K562 (cell line): ENCODE measurements at regions not wholly inside any gene's neighbourhood (a gene's known extent, or its start where the extent isn't known, plus 50 kb on each side); places are given as distances from the start of the nearest gene placed in this dataset.

Experiments used
- ATAC-seq: fragments of 200-7000 bp; cut with Tn5 transposase; 3 replicates; pipeline ENCODE4 v1.9.1; 2020; ENCODE audit warnings: moderate library complexity
- BruUV-seq: library from RNA; stranded (reverse); fragments of 400-500 nt; replicated peaks from 2 replicates; lab custom pipeline; 2021; lab: Mats Ljungman, UMichigan
- CTCF ChIA-PET: fragments of 300-600 bp; formaldehyde crosslinking; extraction: SDS; loops from one replicate; lab custom pipeline; 2021; ENCODE audit warnings: low intra/inter-chr PET ratio; lab: Yijun Ruan, JAX
- POLR2A ChIA-PET: fragments of 300-600, 350-650 bp; sonication (Branson Sonifier 250); formaldehyde crosslinking; extraction: SDS; loops from one replicate; lab custom pipeline; 2021; ENCODE audit warnings: antibody characterized with exemption, inconsistent platforms; lab: Yijun Ruan, JAX
- DNase-seq, 4 experiments: peaks; one replicate each; pipeline versions ENCODE4 v3.0.0 to v3.0.0-alpha.2; 2011 to 2018; ENCODE audit warnings: low spot score in 3 of 4, mixed read lengths in 3 of 4; ENCODE audit errors: extremely low read depth in 1 of 4
- FAIRE-seq: peaks from 2 replicates; lab custom pipeline; 2011; peaks lifted over from hg19 to GRCh38; lab: Jason Lieb, UNC
- H2AFZ ChIP-seq: 2 replicates; pipeline ENCODE4 v1.6.0; 2011; ENCODE audit warnings: low read depth, low read length, control low read depth, inconsistent platforms
- H3K27ac ChIP-seq: fragments of 200-600 bp; 3 replicates; pipeline ENCODE4 v1.8.0; 2011; ENCODE audit warnings: low read depth, mild to moderate bottlenecking, control low read depth, inconsistent platforms, low read length, moderate library complexity, mixed read lengths; ENCODE audit errors: extremely low read depth
- H3K27me3 ChIP-seq, 2 experiments: fragments of 300-600 bp in 1 of 2; 2 replicates in 1 of 2; 3 replicates in 1 of 2; pipeline versions ENCODE4 v1.6.0 to v1.8.0; 2011; ENCODE audit warnings: inconsistent platforms in 2 of 2, low read length in 2 of 2, mild to moderate bottlenecking in 1 of 2, mixed read lengths in 1 of 2, moderate library complexity in 1 of 2; ENCODE audit not compliant: control insufficient read depth in 2 of 2, insufficient read depth in 2 of 2
- H3K36me3 ChIP-seq: fragments of 300-600 bp; 3 replicates; pipeline ENCODE4 v1.8.0; 2011; ENCODE audit warnings: mild to moderate bottlenecking, low read length, inconsistent platforms; ENCODE audit not compliant: control insufficient read depth, insufficient read depth
- H3K4me1 ChIP-seq, 2 experiments: fragments of 200-600 bp in 1 of 2; replicated peaks in 1 of 2; 2 replicates in 1 of 2; 3 replicates in 1 of 2; pipeline versions ENCODE4 v1.5.1 to v1.8.0; 2011; ENCODE audit warnings: inconsistent platforms in 2 of 2, low read length in 2 of 2, mild to moderate bottlenecking in 1 of 2, mixed read lengths in 1 of 2, moderate library complexity in 1 of 2; ENCODE audit not compliant: control insufficient read depth in 2 of 2, insufficient read depth in 2 of 2
- H3K4me2 ChIP-seq: 2 replicates; pipeline ENCODE4 v1.6.1; 2011; ENCODE audit warnings: low read length, control low read depth, inconsistent platforms, mixed read lengths; ENCODE audit not compliant: insufficient read depth
- H3K4me3 ChIP-seq: fragments of 200-600 bp; sonication (generic), shearing (Covaris generic); 2 replicates; pipeline ENCODE4 v1.5.1; 2016; ENCODE audit warnings: control low read depth, inconsistent platforms
- H3K79me2 ChIP-seq: fragments of 200-600 bp; 3 replicates; pipeline ENCODE4 v1.8.0; 2011; ENCODE audit warnings: low read length, inconsistent platforms; ENCODE audit not compliant: control insufficient read depth, insufficient read depth
- H3K9ac ChIP-seq, 2 experiments: 2 replicates each; pipeline versions ENCODE4 v1.6.0 to v1.6.1; 2011; ENCODE audit warnings: low read depth in 2 of 2, low read length in 2 of 2, control low read depth in 1 of 2, inconsistent platforms in 1 of 2, mild to moderate bottlenecking in 1 of 2, mixed read lengths in 1 of 2; ENCODE audit not compliant: insufficient read depth in 1 of 2
- H3K9me1 ChIP-seq: one replicate; pipeline ENCODE4 v1.6.0; 2011; ENCODE audit warnings: inconsistent platforms, mild to moderate bottlenecking, low read length, moderate library complexity; ENCODE audit not compliant: control insufficient read depth, insufficient read depth
- H3K9me3 ChIP-seq: replicated peaks from 2 replicates; pipeline ENCODE4 v1.5.1; 2011; ENCODE audit warnings: low read depth, low read length, inconsistent platforms; ENCODE audit not compliant: control insufficient read depth, insufficient read depth
- H4K20me1 ChIP-seq: replicated peaks from 2 replicates; pipeline ENCODE4 v1.6.1; 2011; ENCODE audit warnings: low read length, inconsistent platforms, mixed read lengths; ENCODE audit not compliant: control insufficient read depth, insufficient read depth
- KDM1A ChIP-seq, 2 experiments: fragments of 450-650 bp; IDR thresholded peaks; 2 replicates each; pipeline ENCODE4 v1.6.1; 2016; ENCODE audit warnings: mild to moderate bottlenecking in 2 of 2
- MTA1 ChIP-seq: fragments of 450-650 bp; IDR thresholded peaks from 2 replicates; pipeline ENCODE4 v1.6.1; 2017; ENCODE audit warnings: borderline replicate concordance
- NFRKB ChIP-seq: fragments of 450-650 bp; IDR thresholded peaks from 2 replicates; pipeline ENCODE4 v1.6.1; 2016; ENCODE audit warnings: low read depth
- NR1H2 ChIP-seq: sonication (generic); formaldehyde crosslinking; IDR thresholded peaks from 2 replicates; pipeline ENCODE4 v1.4.0; 2020; ENCODE audit warnings: mild to moderate bottlenecking, missing genetic modification reagents
- RBM15 ChIP-seq: fragments of 200-400 bp; formaldehyde crosslinking; IDR thresholded peaks from 2 replicates; pipeline ENCODE4 v1.6.1; 2018; ENCODE audit warnings: mild to moderate bottlenecking, low read length, moderate library complexity; ENCODE audit not compliant: insufficient read depth
- RBM25 ChIP-seq: fragments of 200-400 bp; formaldehyde crosslinking; IDR thresholded peaks from 2 replicates; pipeline ENCODE4 v1.6.1; 2018; ENCODE audit warnings: low read length, low read depth, moderate library complexity; ENCODE audit not compliant: severe bottlenecking
- STAT5A ChIP-seq: IDR thresholded peaks from 2 replicates; pipeline ENCODE4 v1.6.1; 2012; ENCODE audit warnings: low read length, inconsistent platforms, borderline replicate concordance
- TEAD4 ChIP-seq, 2 experiments: sonication (generic) in 1 of 2; formaldehyde crosslinking in 1 of 2; IDR thresholded peaks; 2 replicates each; pipeline versions ENCODE4 v1.6.1 to v1.8.0; 2012 to 2022; ENCODE audit warnings: borderline replicate concordance in 1 of 2, inconsistent platforms in 1 of 2, low read length in 1 of 2, mild to moderate bottlenecking in 1 of 2, missing genetic modification reagents in 1 of 2
- TRIM24 ChIP-seq, 2 experiments: fragments of 450-650 bp; IDR thresholded peaks; 2 replicates each; pipeline ENCODE4 v1.6.1; 2016
- U2AF2 ChIP-seq: fragments of 200-400 bp; formaldehyde crosslinking; optimal IDR thresholded peaks from 2 replicates; pipeline ENCODE3; 2017; ENCODE audit warnings: low read depth, mild to moderate bottlenecking, low read length
- ZNF586 ChIP-seq: fragments of 450-650 bp; formaldehyde crosslinking; conservative IDR thresholded peaks from 2 replicates; pipeline ENCODE4 v1.4.0; 2020; ENCODE audit warnings: mild to moderate bottlenecking, moderate library complexity
- WGBS: fragments of 100-300 bp; shearing (Covaris generic); methylation state at CpG from one replicate; pipeline ENCODE4 v1.1.6; 2016; ENCODE audit warnings: low coverage, mixed read lengths; ENCODE audit not compliant: insufficient coverage; ENCODE audit errors: missing lambda C conversion rate; 5-methylcytosine and 5-hydroxymethylcytosine counted together
- in situ Hi-C: fragments of 300-500 bp; cut with MboI; formaldehyde crosslinking; loops from 4 replicates; pipeline ENCODE4 v1.15.0; 2018; ENCODE audit warnings: inconsistent platforms, mixed read lengths
- intact Hi-C: fragments of 100-400 bp; cut with micrococcal nuclease; formaldehyde crosslinking; loops from 2 replicates; pipeline ENCODE4 v1.14.2; 2022
- TF ChIP-seq, protein P1 (sequence below): fragments of 250-450 bp; sonication (Bioruptor Pico); IDR thresholded peaks from 2 replicates; pipeline ENCODE4 v1.4.0; 2020

DNA sequence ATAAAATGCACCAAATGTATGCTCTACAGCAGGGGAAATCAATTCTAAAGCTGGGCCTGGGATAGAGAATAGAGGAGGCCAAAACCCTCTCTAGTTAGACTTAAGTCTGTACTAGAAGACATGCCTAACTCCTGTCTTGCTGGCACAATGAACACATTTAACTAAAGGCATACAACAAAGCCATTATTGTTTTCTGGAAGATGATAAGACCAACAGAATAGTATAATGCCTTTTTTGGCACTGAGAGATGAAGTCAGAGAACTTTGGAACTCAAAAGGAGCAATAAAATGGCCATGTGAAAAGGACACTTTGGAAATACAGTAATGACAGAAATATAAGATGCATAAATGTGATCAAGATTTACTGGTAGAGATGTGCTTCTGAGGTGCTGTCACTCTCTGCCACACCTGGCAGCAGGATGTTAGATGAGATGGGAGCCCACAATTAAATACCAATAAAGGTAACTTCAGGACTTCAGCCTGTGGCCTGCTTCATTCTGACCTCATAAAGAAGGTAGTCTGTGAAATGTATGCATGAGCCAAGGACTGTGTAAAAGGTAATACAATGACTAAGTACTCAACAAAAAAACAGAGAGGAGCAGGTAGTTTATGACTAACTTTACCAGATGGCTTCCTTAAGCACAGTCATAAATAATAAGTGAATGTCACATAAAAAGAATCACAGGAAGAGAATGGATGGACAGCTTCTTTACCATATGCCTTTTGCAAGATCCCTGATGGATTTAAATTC, 333.4 kb downstream of the BCKDHB start (continued):
- TF ChIP-seq, protein P1, sequence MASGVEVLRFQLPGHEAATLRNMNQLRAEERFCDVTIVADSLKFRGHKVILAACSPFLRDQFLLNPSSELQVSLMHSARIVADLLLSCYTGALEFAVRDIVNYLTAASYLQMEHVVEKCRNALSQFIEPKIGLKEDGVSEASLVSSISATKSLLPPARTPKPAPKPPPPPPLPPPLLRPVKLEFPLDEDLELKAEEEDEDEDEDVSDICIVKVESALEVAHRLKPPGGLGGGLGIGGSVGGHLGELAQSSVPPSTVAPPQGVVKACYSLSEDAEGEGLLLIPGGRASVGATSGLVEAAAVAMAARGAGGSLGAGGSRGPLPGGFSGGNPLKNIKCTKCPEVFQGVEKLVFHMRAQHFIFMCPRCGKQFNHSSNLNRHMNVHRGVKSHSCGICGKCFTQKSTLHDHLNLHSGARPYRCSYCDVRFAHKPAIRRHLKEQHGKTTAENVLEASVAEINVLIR (CRISPR knock-in tag): no peak
- TF ChIP-seq TEAD4 (IDR thresholded peaks at IDR 0.05; ENCODE audit: low read length) (no peak), TEAD4 (CRISPR knock-in tag; IDR thresholded peaks at IDR 0.05; ENCODE audit: borderline replicate concordance) (no peak), RBM15 (no peak), STAT5A (no peak), RBM25 (no peak), MTA1 (no peak), KDM1A (IDR thresholded peaks at IDR 0.05) (no peak)

DNA sequence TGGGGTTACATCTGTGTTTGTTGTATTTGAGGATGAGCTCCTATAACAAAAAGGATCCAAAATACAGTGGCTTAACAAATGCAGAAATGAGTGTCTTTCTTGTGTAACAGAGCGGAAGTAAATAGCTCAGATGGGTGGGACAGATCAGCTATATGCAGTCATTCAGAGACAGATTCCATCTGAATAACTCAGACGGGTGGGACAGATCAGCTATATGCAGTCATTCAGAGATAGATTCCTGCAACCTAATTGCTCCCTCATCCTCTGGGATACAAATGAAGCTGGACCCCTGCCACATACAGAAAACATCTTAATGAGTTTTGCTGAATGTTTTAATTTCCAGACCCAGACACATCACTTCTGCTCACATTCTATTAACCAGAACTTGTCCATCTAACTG, 332.3 kb downstream of the BCKDHB start:
- Histone ChIP-seq H3K9me1 (no peaks in the 10 kb centered on the region), H3K4me2 (no peak overlapping the region), H2AFZ (no peak overlapping the region), H3K27ac (no peak overlapping the region), H3K4me1 (no peaks in the 10 kb centered on the region), H3K36me3 (no peaks in the 10 kb centered on the region), H3K9ac (no peak overlapping the region), H3K9me3 (no peaks in the 10 kb centered on the region), H4K20me1 (no peaks in the 10 kb centered on the region), H3K79me2 (no peaks in the 10 kb centered on the region), H3K4me3 (no peak overlapping the region), H3K27me3 (no peaks in the 10 kb centered on the region)
- DNase-seq (no peak), FAIRE-seq (no peak), ATAC-seq (no peak)
- TF ChIP-seq TRIM24 (IDR thresholded peaks at IDR 0.05) (no peak), NR1H2 (CRISPR knock-in tag) (no peak), ZNF586 (no peak), U2AF2 (no peak), NFRKB (no peak)
- BruUV-seq: no TSS peak
- ChIA-PET POLR2A (no interaction called here), CTCF (no interaction called here)
- in situ Hi-C loops: no loop called here
- intact Hi-C loops: no loop called here
- WGBS: 0% methylated on average over 2 of the region's 2 CpGs
